Suprapubic skin (tissue), 4 donors: ENCODE measurements at regions not wholly inside any gene's neighbourhood (a gene's known extent, or its start where the extent isn't known, plus 50 kb on each side); places are given as distances from the start of the nearest gene placed in this dataset.

ENCODE experiments used
- CTCF ChIP-seq, 2 donors: fragments of 200-600 bp in 1 of 2; fragments of 450-650 bp in 1 of 2; sonication (generic) in 1 of 2; IDR thresholded peaks; one replicate each; pipeline ENCODE4 v1.5.1; 2016 to 2019; ENCODE audit warnings: antibody characterized with exemption in 2 of 2, mild to moderate bottlenecking in 1 of 2, moderate library complexity in 1 of 2
- POLR2A ChIP-seq, 2 donors: fragments of 450-650 bp; IDR thresholded peaks; one replicate each; pipeline ENCODE4 v1.6.1; 2017; ENCODE audit warnings: antibody characterized with exemption in 2 of 2, mild to moderate bottlenecking in 2 of 2, moderate library complexity in 2 of 2
- POLR2AphosphoS5 ChIP-seq, 3 donors: sonication (generic); formaldehyde crosslinking; IDR thresholded peaks; one replicate each; pipeline ENCODE4 v1.6.1; 2017; ENCODE audit warnings: antibody characterized with exemption in 3 of 3

- TF ChIP-seq CTCF (IDR thresholded peaks at IDR 0.05) (no peak), POLR2A (IDR thresholded peaks at IDR 0.05) (no peak), POLR2AphosphoS5 (IDR thresholded peaks at IDR 0.05) (no peak)
Observed at GRCh38 chr2:77642339-77642738, 120.2 kb upstream of the LRRTM4 start.
